GM12872 (cell line): ENCODE measurements at regions not wholly inside any gene's neighbourhood (a gene's known extent, or its start where the extent isn't known, plus 50 kb on each side); places are given as distances from the start of the nearest gene placed in this dataset.

Experiments used
- CTCF ChIP-seq: IDR thresholded peaks from 3 replicates; pipeline ENCODE4 v1.5.1; 2011; ENCODE audit warnings: low read depth, mild to moderate bottlenecking, low read length, moderate library complexity; ENCODE audit not compliant: insufficient read depth

GRCh38 chr17:71985111-71986039, 135.4 kb upstream of the SOX9 start:
- TF ChIP-seq CTCF, result no peak

- no peak for TF ChIP-seq CTCF
Measured at GRCh38 chr17:71986886-71987285, 133.9 kb upstream of the SOX9 start.

- TF ChIP-seq CTCF, result no peak
Measured at GRCh38 chr17:71987634-71988033, 133.2 kb upstream of the SOX9 start.

- no peak for TF ChIP-seq CTCF
Measured at GRCh38 chr17:71989117-71989516, 131.7 kb upstream of the SOX9 start.

- no peak for TF ChIP-seq CTCF
Measured at GRCh38 chr17:71993363-71993762, 127.5 kb upstream of the SOX9 start.

- no peak for TF ChIP-seq CTCF
Measured at GRCh38 chr17:71995590-71995989, 125.2 kb upstream of the SOX9 start.

- TF ChIP-seq CTCF, result no peak
Measured at GRCh38 chr17:72004011-72004427, 116.8 kb upstream of the SOX9 start.
